GM19239 (cell line): ENCODE measurements at regions not wholly inside any gene's neighbourhood (a gene's known extent, or its start where the extent isn't known, plus 50 kb on each side); places are given as distances from the start of the nearest gene placed in this dataset.
A peak's percentile ranks its signal among the peaks of the same experiment; 100 is the strongest.

Experiments used
- DNase-seq: peaks from one replicate; pipeline ENCODE4 v3.0.0; 2011; ENCODE audit warnings: low spot score; ENCODE audit not compliant: insufficient read length
- FAIRE-seq: peaks from 2 replicates; lab custom pipeline; 2011; peaks lifted over from hg19 to GRCh38; lab: Jason Lieb, UNC

DNA sequence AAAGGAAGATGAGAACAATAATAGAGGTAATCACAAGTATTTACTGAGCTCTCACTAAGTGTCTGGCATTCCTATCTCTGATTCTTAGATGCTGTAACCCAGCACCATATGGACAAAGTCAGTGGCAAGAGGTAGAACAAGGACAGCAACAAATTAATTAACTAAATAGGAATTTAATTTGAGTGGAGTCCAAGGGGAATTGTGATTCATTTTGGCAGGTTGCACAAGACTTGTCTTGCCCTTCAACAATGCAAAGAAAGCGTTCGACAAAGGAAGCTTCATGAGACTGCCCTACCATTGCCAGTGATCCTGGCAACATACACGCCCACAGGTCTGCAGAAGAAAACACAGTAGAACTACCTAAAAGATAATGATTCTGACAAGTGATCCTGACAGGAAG lies 221.6 kb downstream of the RBM43 start:
- FAIRE-seq, result no peak
- no peak for DNase-seq

DNA sequence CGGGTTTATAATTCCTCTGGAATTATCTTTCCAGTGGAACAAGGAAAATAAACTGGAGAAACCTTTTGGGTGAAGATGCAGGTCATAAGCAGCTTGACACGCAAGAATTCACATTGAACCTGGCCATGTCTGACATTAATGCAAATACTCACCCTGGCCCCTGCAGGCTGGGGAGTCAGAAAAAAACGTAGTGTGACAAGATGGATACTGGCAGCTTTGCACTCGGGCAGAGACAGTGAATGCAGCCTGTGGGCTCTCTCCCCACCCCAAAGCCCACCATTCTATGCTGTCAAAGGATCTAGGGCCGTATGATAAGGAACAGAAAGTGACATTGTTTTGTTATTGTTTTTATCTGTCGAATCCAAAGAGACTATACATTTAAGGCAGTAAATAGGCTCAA lies 223.1 kb downstream of the RBM43 start:
- FAIRE-seq (no peak), DNase-seq (no peak)

DNA sequence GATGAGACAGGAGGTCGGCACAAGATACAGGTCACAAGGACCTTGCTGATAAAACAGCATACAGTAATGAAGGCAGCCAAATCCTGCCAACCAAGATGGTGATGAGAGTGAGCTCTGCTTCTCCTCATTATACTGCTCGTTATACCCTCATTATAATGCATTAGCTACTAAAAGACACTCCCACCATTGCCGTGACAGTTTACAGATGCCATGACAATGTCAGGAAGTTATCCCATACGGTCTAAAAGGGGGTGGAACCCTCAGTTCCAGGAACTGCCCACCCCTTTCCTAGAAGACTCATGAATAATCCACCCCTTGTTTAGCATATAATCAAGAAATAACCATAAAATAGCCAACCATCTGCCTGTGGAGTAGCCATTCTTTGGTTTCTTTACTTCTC lies 224.2 kb downstream of the RBM43 start:
- FAIRE-seq (no peak), DNase-seq (no peak)

DNA sequence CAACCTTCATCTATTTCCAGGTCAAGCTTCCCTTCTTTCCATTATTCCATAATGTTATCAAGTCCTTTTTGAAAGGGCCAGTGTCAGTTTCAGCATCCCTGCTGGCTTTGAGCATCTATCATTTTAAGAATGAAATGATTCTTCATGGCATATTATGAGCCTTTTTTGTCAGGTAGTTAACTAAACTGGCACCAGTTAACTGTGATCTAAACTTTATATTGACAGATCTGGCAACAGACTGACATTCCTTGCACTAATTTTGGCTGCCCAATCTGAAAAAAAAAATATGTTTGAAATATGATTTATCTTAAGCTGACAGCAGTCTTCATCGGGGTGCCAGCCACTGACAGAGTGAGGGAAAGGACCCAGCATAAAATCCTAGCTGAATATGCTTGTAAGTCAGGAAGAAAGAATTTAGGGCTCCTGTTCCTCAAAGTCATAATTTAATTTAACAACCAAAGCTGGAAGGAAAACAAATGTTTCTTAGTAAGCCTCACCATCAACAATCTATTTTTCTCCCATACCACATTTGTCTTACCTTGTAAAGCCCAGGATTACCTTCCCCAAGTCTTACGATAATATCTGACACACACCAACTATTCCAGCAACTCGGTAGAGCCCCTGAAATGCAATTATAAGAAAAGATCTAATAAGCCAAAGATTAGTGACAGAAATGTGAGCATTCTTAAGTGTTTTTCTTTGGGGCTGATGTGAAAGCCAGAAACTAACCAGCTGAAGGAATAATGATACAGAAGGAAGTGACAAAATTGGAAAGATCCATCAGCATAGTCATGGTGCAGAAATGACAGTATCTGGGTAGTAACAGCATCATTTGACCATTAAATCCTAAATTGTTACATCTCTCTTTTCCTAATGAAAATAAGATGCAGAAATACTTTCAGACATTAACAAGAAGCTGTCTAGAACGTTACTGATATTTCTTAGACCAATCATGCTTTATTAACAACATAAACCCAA lies 228.1 kb downstream of the RBM43 start:
- FAIRE-seq, result no peak
- no peak for DNase-seq

DNA sequence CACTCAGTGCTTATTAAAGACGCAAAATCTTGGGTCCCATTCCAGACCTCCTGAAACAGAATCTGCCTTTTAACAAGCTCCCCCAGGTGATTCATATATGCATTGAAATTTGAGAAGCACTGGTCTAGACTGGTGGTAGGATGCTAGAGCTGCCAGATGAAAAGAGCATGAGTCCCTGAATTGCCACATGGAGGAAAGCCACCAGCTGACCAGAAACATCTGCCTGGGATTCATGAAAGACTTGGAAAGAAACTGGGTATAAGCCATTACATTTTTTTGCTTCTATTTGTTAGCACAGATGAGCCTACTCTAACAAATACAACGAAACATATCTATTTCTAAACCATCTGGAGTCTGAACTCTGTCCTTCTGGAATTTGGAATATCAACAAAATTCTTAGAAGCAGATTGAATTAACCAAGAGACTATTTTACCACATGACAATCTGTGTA lies 228.9 kb downstream of the RBM43 start:
- DNase-seq, result no peak

DNA sequence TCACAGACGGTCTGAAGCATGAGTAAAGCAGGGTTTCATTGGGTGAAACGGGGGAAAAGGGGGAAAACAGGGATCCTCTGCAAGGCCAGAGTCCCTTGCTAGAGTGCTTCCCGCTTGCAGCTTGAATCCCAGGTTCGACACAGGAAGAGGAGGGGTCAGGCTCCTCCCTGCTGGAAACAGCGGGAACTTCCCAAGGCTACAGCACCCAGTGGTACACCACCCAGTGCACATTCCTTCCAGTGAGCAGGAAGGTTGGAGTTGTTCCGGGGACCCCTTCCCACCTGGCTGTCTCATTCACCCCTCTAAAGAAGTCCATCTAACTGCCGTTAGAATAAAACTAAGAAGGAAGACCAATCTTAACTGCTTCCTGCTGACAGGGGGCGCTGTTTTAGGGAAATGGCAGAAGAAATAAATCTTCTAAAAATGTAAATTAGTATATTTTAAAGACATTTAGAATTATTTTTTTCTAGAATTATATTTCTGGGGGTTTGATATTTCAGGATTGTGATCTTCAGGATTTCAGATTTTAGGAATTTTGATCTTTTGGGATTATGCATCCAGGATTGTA lies 230.9 kb downstream of the RBM43 start:
- no peak for DNase-seq
- no peak for FAIRE-seq

More for the DNA sequence above, 228.9 kb downstream of the RBM43 start:
- no peak for FAIRE-seq

DNA sequence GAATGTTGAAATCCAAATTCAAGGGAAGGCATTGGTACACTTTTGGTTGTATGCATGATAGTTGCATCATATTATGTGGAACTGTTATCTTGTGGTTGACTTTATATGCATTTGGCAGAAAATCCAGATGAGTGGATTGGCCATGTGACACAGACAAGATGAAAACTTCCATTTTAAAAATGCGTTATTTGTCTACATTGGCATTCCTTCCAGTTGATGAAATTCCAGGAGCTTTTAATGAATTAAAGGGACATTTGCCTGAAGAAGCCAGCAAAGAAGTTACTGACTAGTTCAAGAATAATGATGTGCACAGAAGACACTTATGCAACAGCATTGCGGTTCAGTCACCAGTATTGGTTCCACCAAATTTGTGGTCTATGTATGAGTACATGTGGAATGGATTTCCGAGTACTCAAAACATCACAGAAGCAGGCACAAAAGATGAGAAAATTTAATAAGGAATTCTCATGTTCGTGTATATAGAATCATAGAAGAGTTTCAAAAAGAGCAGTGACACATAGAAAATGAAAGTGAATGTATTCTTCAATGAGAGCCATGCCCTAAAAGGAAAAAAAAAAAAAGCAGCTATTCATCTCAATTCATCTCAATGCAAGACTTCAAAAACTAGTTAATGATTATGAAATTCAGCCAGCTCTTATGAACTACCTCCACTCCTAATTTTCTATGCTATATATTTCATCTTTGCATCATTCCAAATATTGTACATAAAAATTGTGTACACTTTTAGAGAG lies 232.1 kb downstream of the RBM43 start:
- DNase-seq (no peak), FAIRE-seq (no peak)

DNA sequence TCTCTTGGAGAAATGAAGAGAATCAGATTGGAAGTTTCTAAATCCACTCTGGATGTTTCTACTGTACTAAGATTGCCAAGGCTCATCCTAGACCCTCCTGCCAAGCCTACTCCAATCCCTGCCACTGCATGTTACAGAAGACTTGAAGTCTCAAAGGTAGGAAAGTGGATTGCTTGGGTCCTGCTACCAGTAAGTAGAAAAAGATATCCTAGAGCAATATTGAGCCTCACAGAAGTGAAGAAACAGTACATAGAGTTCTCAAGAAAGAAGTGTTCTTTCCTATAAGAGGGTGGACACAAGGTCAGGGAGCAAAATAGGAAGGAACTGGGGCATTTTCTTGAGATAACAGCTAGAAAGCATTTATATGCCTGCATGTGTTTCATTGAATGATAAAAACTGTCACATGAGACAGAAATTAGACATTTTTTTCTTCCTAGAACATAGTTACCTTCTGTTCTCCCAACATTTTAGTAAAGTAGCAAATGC lies 232.9 kb downstream of the RBM43 start:
- FAIRE-seq (no peak), DNase-seq (no peak)

DNA sequence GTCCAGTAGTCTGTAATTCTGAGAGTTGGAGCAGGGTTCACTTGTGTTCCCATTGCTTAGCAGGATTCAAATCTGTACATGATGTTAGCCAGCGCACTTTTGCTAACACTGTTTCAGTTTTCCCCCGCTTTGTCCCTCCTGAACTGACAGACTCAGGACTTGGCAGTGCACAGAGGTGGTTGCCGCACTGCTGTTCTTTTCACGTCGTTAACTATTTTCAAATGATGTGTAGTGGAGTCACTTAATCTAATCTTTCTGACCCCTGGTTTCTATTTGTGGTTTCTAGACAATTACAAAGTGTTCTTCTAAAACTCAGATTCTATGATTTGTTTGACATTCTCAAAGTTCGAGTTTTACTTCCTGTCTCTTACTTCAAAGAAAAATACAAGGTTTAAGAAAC lies 234.5 kb downstream of the RBM43 start:
- DNase-seq (no peak), FAIRE-seq (no peak)

DNA sequence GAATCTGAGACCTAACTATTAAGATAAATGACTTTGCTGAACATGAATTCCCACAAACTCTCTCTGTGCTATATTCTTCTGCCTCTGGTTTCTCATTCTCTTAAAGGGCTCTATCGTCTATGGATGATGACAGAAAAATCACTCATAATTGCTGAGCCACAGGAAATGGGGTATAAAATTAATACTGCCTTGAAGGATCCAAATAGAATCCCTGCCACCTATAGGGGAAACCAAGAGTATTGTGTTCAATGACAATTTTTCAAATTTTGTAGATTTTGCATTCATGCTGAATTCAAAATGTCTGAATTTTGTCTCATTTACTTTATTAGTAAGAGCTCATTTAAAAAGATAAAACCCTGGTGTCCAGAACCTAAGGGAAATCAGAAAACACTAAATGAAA lies 235.8 kb downstream of the RBM43 start:
- FAIRE-seq (no peak), DNase-seq (no peak)

DNA sequence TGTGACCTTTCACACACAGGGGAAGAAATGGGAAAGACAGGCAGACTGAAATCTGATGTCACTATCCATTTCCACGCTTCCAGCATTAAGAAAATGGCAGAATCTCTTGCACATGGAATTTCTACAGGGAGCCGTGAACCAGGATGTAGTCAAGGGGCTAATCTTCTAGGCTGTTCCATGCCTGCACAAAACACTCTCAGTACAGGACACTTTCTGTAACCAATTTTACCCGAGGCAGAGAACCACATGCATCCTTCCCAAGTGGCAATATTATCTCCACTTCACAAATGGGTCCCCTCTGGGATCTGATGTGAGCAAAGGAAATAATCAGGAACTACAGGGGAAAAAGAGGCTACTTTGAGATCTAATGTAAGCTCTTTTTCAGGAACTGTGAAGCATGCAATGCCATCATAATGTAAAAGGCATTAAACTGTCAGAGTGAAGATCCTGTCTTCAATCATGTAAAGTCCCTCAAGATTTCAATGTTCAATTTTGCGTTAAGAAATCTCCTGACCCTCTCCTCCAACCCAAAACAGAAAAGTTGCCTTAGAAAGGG lies 236.9 kb downstream of the RBM43 start:
- DNase-seq (no peak), FAIRE-seq (no peak)

DNA sequence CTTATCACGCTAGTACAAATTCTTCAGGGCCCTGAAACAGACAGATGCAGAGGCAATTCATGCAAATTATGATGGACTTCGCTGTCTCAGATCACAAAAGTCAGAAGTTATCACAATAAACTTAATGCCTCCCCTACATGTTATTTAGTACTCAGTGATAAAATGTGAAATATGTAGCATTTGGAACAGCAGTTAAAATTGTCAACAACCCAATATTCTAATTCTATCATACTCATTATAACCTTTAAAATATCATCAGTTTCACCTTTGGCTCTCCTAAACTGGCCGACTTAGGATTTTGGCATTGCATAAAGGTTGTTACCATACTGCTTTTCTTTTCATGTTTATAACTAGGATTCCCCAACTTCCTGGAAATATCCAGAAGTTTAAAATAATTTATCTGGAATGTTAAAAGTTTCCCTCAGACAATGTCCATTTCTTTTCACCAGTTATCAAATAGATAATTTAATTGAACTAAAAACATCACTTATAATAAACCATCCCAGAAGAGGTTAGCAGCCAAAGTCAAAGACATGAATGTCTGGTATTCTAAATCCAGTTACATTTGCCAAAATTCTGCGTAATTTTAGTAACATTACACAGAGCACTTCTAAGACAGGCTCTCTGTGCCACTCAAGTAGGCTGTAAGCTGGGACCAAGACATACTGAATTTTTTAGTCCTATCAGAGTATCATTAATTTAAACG lies 239.8 kb downstream of the RBM43 start:
- no peak for FAIRE-seq

DNA sequence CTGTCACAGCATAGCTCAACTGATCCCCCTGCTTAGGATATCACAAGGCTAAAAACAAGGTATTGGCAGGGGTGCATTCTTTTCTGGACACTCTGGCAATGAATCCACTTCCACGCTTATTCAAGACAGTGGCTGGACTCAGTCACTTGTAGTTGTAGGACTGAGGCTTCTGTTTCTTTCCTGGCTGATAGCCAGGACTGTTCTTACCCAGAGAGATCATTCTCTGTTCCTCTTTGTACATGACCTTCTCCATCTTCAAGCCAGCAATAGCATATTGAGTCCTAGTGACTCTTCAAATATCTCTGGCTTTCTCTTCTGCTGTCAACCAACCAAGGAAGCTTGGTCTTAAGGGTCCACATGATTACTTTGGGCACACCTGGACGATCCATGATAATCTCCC lies 241.3 kb downstream of the RBM43 start:
- DNase-seq, result no peak
- no peak for FAIRE-seq

More for the DNA sequence above, 239.8 kb downstream of the RBM43 start:
- DNase-seq, result no peak

DNA sequence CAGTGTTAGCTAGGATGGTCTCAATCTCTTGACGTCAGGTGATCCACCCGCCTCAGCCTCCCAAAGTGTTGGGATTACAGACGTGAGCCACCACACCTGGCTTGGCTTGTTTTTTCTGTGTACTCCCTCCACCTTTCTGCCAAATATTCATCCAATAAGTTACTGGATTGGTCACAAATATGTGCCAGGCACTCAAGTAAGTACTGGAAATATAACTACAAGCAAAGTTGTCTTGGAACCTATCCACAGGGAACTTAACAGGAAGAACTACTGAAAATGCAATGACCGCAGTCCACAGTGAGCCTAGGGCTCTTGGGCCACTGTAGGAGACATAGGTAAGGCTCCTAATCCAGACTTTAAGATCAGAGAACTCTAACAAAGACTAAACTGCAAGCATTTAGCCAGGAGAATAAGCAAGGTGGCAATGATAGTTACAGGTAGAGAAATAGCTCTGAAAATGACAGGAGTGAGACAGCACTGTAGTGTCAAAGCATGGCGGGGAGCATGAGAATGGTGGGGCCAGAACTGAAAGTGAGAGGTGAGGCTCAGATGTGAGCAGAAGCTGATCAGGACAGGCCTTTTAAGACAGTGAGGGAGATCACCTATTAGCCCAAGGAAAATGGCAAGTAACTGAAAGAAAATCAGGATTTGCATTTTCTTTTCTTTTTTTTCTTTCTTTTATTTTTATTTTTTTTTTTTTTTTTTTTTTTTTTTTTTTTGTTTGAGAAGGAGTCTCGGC lies 252.1 kb downstream of the RBM43 start:
- FAIRE-seq, result peak; percentile 54
- DNase-seq, result no peak

DNA sequence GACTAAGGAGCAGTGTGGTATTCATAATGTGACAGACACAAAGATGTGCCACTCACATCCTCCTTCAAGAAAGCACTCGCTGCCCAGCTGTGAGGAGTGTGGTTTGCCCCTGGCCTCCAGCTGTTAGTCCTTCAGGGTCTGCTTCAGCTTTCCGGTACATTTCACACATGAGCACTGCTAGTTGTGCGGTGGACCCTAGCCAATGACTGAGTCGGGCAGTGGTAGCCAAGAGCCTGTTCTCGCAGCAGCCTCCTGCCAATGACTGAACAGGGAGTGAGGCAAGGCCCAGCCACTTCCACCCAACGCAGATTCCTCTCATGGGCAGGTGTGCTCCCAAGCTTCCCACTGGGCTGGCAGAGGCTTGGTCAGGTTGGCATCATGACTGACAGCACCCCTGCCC lies 254.3 kb downstream of the RBM43 start:
- FAIRE-seq, result no peak

DNA sequence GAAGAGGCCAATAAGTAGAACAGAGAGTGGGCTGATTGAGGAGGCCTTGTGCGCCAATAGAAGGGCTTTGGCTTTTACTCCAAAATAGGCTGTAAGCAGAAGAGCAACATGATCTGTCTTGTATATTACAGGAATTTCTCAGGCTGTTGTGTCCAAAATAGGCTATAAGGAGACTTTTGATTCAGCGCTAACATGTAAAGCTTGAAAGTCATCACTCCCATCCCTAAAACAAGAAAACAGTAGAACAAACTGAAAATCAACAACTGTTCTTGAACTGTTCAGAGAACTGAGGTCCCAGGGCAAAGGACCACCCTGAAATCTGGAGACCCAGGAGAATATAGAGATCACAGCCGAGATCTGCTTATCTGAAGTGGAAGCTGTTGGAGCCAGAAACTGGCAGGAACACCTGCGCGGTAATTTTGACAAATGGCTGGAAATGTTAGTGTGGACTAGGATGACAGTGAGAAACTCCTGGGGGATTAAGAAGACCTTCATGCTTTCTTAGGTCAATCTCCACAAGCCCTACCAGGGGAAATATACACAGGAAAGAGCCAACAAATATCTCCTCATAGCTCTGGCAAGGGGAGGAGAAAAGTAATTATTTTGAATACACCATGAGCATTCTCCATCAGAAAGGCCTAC lies 258.6 kb downstream of the RBM43 start:
- DNase-seq (no peak), FAIRE-seq (no peak)

More for the DNA sequence above, 254.3 kb downstream of the RBM43 start:
- DNase-seq, result no peak

DNA sequence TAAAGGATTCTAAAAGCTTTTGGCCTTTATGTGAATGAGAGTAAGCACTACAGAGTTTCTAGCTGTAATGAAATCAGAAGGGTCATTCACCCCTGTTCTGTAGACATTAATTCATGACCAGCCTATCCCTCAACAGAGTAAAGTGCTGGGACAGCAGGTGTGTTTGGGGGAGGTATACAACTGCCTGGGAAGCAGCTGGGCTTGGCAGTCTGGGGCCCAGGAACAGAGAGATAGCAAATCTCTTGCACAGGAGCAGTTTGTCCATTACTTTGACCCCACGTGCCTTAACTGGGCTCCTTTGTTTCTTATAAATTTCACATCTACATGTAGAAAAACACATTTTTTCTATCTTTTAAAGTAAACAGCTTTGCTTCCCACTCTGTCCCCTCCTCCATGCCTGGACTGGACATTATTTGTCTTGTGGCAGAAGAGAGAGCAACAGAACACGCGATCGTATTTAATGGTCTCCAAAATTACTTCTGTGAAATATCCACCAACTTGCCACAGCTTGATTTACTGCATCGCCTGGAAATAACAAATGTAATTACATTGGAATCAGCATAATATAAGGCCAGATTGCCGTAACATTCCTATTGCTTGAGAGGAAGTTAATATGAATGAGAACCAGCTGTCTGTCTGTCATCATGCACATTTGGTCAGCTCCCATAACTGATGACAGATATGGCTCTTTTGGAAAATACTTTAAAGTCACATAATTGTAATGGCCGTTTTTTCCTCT lies 263.8 kb downstream of the RBM43 start:
- DNase-seq (no peak), FAIRE-seq (no peak)

DNA sequence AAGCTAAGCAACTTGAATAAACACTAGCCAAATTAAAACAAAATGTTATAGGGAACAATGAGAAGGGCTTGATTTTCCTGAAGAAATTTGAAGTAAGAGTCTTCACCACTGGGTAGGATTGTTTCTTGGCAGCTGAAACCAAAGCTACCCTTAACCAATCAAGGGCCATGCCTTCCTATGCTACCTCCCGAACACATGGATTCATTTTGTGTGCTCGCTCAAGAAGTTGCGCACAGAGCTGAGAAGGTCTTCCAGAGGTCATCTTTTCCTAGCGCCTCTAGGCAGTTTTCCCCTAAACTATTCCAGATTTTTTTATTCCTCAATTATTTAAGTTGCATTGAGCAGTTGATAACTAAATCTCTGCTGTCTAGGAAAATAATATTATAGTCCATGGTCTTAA lies 264.6 kb downstream of the RBM43 start:
- DNase-seq (no peak), FAIRE-seq (no peak)
